GM12891 (cell line): ENCODE measurements at regions not wholly inside any gene's neighbourhood (a gene's known extent, or its start where the extent isn't known, plus 50 kb on each side); places are given as distances from the start of the nearest gene placed in this dataset.

Experiments
- POLR2A ChIP-seq: IDR thresholded peaks from 2 replicates; pipeline ENCODE4 v1.6.1; 2011; ENCODE audit warnings: low read depth, low read length, control low read depth
- POLR2AphosphoS5 ChIP-seq: IDR thresholded peaks from 2 replicates; pipeline ENCODE4 v1.6.1; 2011; ENCODE audit warnings: low read depth, low read length, control low read depth

DNA sequence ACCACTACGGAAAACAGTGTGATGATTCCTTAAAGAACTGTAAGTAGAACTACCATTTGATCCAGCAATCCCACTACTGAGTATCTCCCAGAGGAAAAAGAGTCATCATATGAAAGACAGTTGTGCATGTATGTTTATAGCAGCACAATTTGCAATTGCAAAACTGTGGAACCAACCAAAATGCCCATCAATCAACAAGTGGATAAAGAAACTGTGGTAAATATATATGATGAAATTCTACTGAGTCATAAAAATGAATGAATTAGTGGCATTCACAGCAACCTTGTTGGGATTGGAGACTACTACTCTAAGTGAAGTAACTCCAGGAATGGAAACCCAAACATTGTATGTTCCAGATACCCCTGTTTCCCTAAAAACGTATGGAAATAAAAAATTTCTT lies 337.0 kb upstream of the PTBP2 start:
- TF ChIP-seq POLR2A (no peak), POLR2AphosphoS5 (no peak)
